MM.1S (cell line): ENCODE measurements at regions not wholly inside any gene's neighbourhood (a gene's known extent, or its start where the extent isn't known, plus 50 kb on each side); places are given as distances from the start of the nearest gene placed in this dataset.

ENCODE experiments used
- DNase-seq: peaks from one replicate; pipeline ENCODE4 v3.0.0-alpha.2; 2015
- H2AFZ ChIP-seq: fragments of 300-600 bp; sonication (generic); 2 replicates; pipeline ENCODE4 v1.6.0; 2016; ENCODE audit warnings: antibody characterized with exemption, low read length
- H3F3A ChIP-seq: fragments of 300-600 bp; sonication (generic); 2 replicates; pipeline ENCODE4 v1.6.1; 2016; ENCODE audit warnings: mild to moderate bottlenecking, antibody characterized with exemption, low read length, moderate library complexity, mixed read lengths; ENCODE audit not compliant: insufficient read depth
- H3K27ac ChIP-seq: fragments of 300-600 bp; sonication (generic); 2 replicates; pipeline ENCODE4 v1.5.1; 2016; ENCODE audit warnings: mild to moderate bottlenecking, low read length
- H3K27me3 ChIP-seq: fragments of 300-600 bp; sonication (generic); replicated peaks from 2 replicates; pipeline ENCODE4 v1.6.0; 2016; ENCODE audit warnings: low read length; ENCODE audit not compliant: insufficient read depth
- H3K36me3 ChIP-seq: fragments of 300-600 bp; sonication (generic); replicated peaks from 2 replicates; pipeline ENCODE4 v1.6.1; 2016; ENCODE audit warnings: mild to moderate bottlenecking, low read length, mixed read lengths; ENCODE audit not compliant: insufficient read depth
- H3K4me1 ChIP-seq: fragments of 300-600 bp; sonication (generic); 2 replicates; pipeline ENCODE4 v1.6.1; 2016; ENCODE audit warnings: low read length, mixed read lengths
- H3K4me2 ChIP-seq: fragments of 300-600 bp; sonication (generic); 2 replicates; pipeline ENCODE4 v1.6.0; 2016; ENCODE audit warnings: low read depth, low read length
- H3K4me3 ChIP-seq: fragments of 300-600 bp; sonication (generic); 2 replicates; pipeline ENCODE4 v1.5.1; 2016; ENCODE audit warnings: low read length, mixed read lengths
- H3K79me2 ChIP-seq: fragments of 300-600 bp; sonication (generic); 2 replicates; pipeline ENCODE4 v1.6.1; 2016; ENCODE audit warnings: mixed run types, low read length, mixed read lengths
- H3K9ac ChIP-seq: fragments of 300-600 bp; sonication (generic); 2 replicates; pipeline ENCODE4 v1.6.1; 2016; ENCODE audit warnings: low read length, mixed read lengths
- H3K9me2 ChIP-seq: fragments of 300-600 bp; sonication (generic); replicated peaks from 2 replicates; pipeline ENCODE4 v1.6.1; 2016; ENCODE audit warnings: mild to moderate bottlenecking, low read length, mixed read lengths; ENCODE audit not compliant: insufficient read depth
- H3K9me3 ChIP-seq: fragments of 300-600 bp; sonication (generic); replicated peaks from 2 replicates; pipeline ENCODE4 v1.6.1; 2016; ENCODE audit warnings: mild to moderate bottlenecking, low read length, mixed read lengths; ENCODE audit not compliant: insufficient read depth
- H4K20me1 ChIP-seq: fragments of 300-600 bp; sonication (generic); 2 replicates; pipeline ENCODE4 v1.6.1; 2016; ENCODE audit warnings: mild to moderate bottlenecking, low read length, moderate library complexity, mixed read lengths; ENCODE audit not compliant: insufficient read depth
- CTCF ChIP-seq: fragments of 300-600 bp; sonication (generic); IDR thresholded peaks from 2 replicates; pipeline ENCODE4 v1.5.1; 2016; ENCODE audit warnings: antibody characterized with exemption, low read length, mixed read lengths
- EZH2 ChIP-seq: fragments of 300-600 bp; sonication (generic); optimal IDR thresholded peaks from 2 replicates; pipeline ENCODE3; 2017; ENCODE audit warnings: low read depth, mild to moderate bottlenecking, antibody characterized with exemption, low read length, mixed read lengths
- EZH2phosphoT487 ChIP-seq: fragments of 300-600 bp; sonication (generic); IDR thresholded peaks from 2 replicates; pipeline ENCODE4 v1.6.1; 2018; ENCODE audit warnings: antibody characterized with exemption, low read length

- Histone ChIP-seq H3K27me3 (no peaks in the 10 kb centered on the region), H3K9me2 (no peaks in the 10 kb centered on the region), H3K4me2 (no peak overlapping the region), H3K79me2 (no peaks in the 10 kb centered on the region), H4K20me1 (no peaks in the 10 kb centered on the region), H3K27ac (no peak overlapping the region), H3K9ac (no peak overlapping the region), H2AFZ (no peak overlapping the region), H3K9me3 (no peaks in the 10 kb centered on the region), H3F3A (peaks cover 26% of the 10 kb centered on the region), H3K36me3 (no peaks in the 10 kb centered on the region), H3K4me1 (peaks cover 38% of the 10 kb centered on the region), H3K4me3 (no peak overlapping the region)
- no peak for DNase-seq
- TF ChIP-seq CTCF (no peak), EZH2phosphoT487 (no peak), EZH2 (no peak)
Measured at GRCh38 chr20:57008217-57008616, 258.2 kb downstream of the BMP7 start.

DNA sequence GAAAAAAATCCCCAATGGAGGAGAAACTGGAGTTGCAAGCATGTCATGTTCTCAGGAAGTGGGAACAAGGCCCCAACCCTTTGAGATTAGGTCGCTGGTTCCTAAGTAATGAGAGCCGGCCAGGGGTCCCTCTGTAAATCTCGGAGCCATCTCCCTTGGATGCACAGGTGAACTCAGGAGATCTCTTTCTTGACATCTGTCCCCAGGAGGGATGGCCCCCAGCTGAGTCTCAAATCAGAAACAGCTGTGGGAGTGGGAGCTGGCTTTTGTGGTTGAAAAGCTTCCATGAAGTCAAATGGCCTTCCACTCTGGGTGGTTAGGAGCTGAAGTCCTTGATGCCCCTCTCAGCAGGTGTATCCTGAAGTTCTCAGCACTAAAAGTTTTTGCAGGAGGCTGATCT, 257.1 kb downstream of the BMP7 start:
- Histone ChIP-seq H3K4me3 (no peak overlapping the region), H3K4me1 (peaks cover 28% of the 10 kb centered on the region), H3K9me2 (no peaks in the 10 kb centered on the region), H3K27ac (no peak overlapping the region), H3K9me3 (no peaks in the 10 kb centered on the region), H3K79me2 (no peaks in the 10 kb centered on the region), H2AFZ (no peak overlapping the region), H4K20me1 (no peaks in the 10 kb centered on the region), H3F3A (peaks cover 21% of the 10 kb centered on the region), H3K4me2 (no peak overlapping the region), H3K27me3 (no peaks in the 10 kb centered on the region), H3K9ac (no peak overlapping the region), H3K36me3 (no peaks in the 10 kb centered on the region)
- TF ChIP-seq CTCF = no peak
- TF ChIP-seq EZH2 = no peak
- no peak for TF ChIP-seq EZH2phosphoT487
- no peak for DNase-seq

GRCh38 chr20:57009775-57010174, 256.7 kb downstream of the BMP7 start:
- H3K27me3 ChIP-seq = no peaks in the 10 kb centered on the region
- no peak overlapping the region for H3K4me3 ChIP-seq
- no peak for DNase-seq
- no peak overlapping the region for H3K4me2 ChIP-seq
- no peak for TF ChIP-seq EZH2phosphoT487
- no peaks in the 10 kb centered on the region for H3K9me3 ChIP-seq
- peaks cover 26% of the 10 kb centered on the region for H3K4me1 ChIP-seq
- no peaks in the 10 kb centered on the region for H4K20me1 ChIP-seq
- H3K36me3 ChIP-seq = no peaks in the 10 kb centered on the region
- no peak overlapping the region for H2AFZ ChIP-seq
- peaks cover 21% of the 10 kb centered on the region for H3F3A ChIP-seq
- no peak overlapping the region for H3K27ac ChIP-seq
- no peak overlapping the region for H3K9ac ChIP-seq
- no peaks in the 10 kb centered on the region for H3K9me2 ChIP-seq
- no peaks in the 10 kb centered on the region for H3K79me2 ChIP-seq

GRCh38 chr20:57012691-57013090, 253.8 kb downstream of the BMP7 start:
- Histone ChIP-seq H3K79me2 (no peaks in the 10 kb centered on the region), H3K36me3 (no peaks in the 10 kb centered on the region), H2AFZ (no peak overlapping the region), H3K4me1 (peaks cover 7% of the 10 kb centered on the region), H3F3A (peaks cover 5% of the 10 kb centered on the region), H3K27ac (no peak overlapping the region), H4K20me1 (no peaks in the 10 kb centered on the region), H3K27me3 (no peaks in the 10 kb centered on the region), H3K4me3 (no peak overlapping the region), H3K9ac (no peak overlapping the region), H3K9me2 (no peaks in the 10 kb centered on the region), H3K4me2 (no peak overlapping the region), H3K9me3 (no peaks in the 10 kb centered on the region)
- DNase-seq = no peak
- TF ChIP-seq CTCF (no peak), EZH2 (no peak), EZH2phosphoT487 (no peak)
